H9 (cell line): ENCODE measurements at regions not wholly inside any gene's neighbourhood (a gene's known extent, or its start where the extent isn't known, plus 50 kb on each side); places are given as distances from the start of the nearest gene placed in this dataset.

Experiments
- DNase-seq: peaks from one replicate; pipeline ENCODE4 v3.0.0-alpha.2; 2017
- H2AFZ ChIP-seq: one replicate; pipeline ENCODE4 v1.6.1; 2013; ENCODE audit warnings: mild to moderate bottlenecking, low read length, control low read depth, moderate library complexity
- H2AK5ac ChIP-seq: 2 replicates; pipeline ENCODE4 v1.6.1; 2013; ENCODE audit warnings: low read length, control low read depth, mixed read lengths; ENCODE audit not compliant: insufficient read length
- H2BK120ac ChIP-seq: one replicate; pipeline ENCODE4 v1.6.1; 2013; ENCODE audit warnings: low read depth, mild to moderate bottlenecking, low read length, control low read depth, inconsistent platforms; ENCODE audit not compliant: poor library complexity, severe bottlenecking
- H2BK12ac ChIP-seq: 2 replicates; pipeline ENCODE4 v1.6.1; 2013; ENCODE audit warnings: low read length, control low read depth, mixed read lengths, low read depth; ENCODE audit not compliant: insufficient read length
- H2BK15ac ChIP-seq: 2 replicates; pipeline ENCODE4 v1.6.1; 2013; ENCODE audit warnings: low read depth, low read length, control low read depth
- H2BK20ac ChIP-seq: one replicate; pipeline ENCODE4 v1.6.1; 2013; ENCODE audit warnings: low read depth, mild to moderate bottlenecking, low read length, control low read depth, inconsistent platforms; ENCODE audit not compliant: poor library complexity, severe bottlenecking
- H2BK5ac ChIP-seq: 2 replicates; pipeline ENCODE4 v1.6.1; 2013; ENCODE audit warnings: low read length, control low read depth, mixed read lengths; ENCODE audit not compliant: insufficient read length
- H3K14ac ChIP-seq: 2 replicates; pipeline ENCODE4 v1.6.1; 2013; ENCODE audit warnings: low read length, control low read depth; ENCODE audit not compliant: insufficient read depth
- H3K18ac ChIP-seq: 2 replicates; pipeline ENCODE4 v1.6.1; 2013; ENCODE audit warnings: low read depth, mild to moderate bottlenecking, mixed read lengths, low read length, control low read depth; ENCODE audit not compliant: insufficient read length
- H3K23ac ChIP-seq: 2 replicates; pipeline ENCODE4 v1.6.1; 2013; ENCODE audit warnings: low read length, control low read depth, mixed read lengths, low read depth; ENCODE audit not compliant: insufficient read length
- H3K23me2 ChIP-seq: 2 replicates; pipeline ENCODE4 v1.6.1; 2013; ENCODE audit warnings: low read depth, mild to moderate bottlenecking, mixed read lengths, low read length, control low read depth; ENCODE audit not compliant: insufficient read length, poor library complexity, severe bottlenecking
- H3K27ac ChIP-seq: 2 replicates; pipeline ENCODE4 v1.5.1; 2013; ENCODE audit warnings: low read length, control low read depth, mixed read lengths, low read depth; ENCODE audit not compliant: insufficient read length
- H3K27me3 ChIP-seq: 2 replicates; pipeline ENCODE4 v1.6.1; 2013; ENCODE audit warnings: low read length, control low read depth, inconsistent platforms; ENCODE audit not compliant: insufficient read depth
- H3K4ac ChIP-seq: 2 replicates; pipeline ENCODE4 v1.6.1; 2013; ENCODE audit warnings: low read depth, mild to moderate bottlenecking, control low read depth, inconsistent platforms, low read length, moderate library complexity
- H3K4me1 ChIP-seq: 2 replicates; pipeline ENCODE4 v1.6.1; 2013; ENCODE audit warnings: low read length, control low read depth, inconsistent platforms; ENCODE audit not compliant: insufficient read depth
- H3K4me2 ChIP-seq: 2 replicates; pipeline ENCODE4 v1.6.1; 2013; ENCODE audit warnings: low read length, control low read depth, mixed read lengths; ENCODE audit not compliant: insufficient read length, insufficient read depth
- H3K56ac ChIP-seq: 2 replicates; pipeline ENCODE4 v1.6.1; 2013; ENCODE audit warnings: low read depth, mild to moderate bottlenecking, mixed read lengths, low read length, control low read depth; ENCODE audit not compliant: insufficient read length
- H3K79me1 ChIP-seq: 2 replicates; pipeline ENCODE4 v1.6.1; 2013; ENCODE audit warnings: low read depth, mild to moderate bottlenecking, moderate library complexity, low read length, control low read depth, inconsistent platforms; ENCODE audit not compliant: insufficient read depth, poor library complexity, severe bottlenecking
- H3K79me2 ChIP-seq: 2 replicates; pipeline ENCODE4 v1.6.1; 2013; ENCODE audit warnings: low read length, control low read depth, inconsistent platforms; ENCODE audit not compliant: insufficient read depth
- H3K9ac ChIP-seq: 2 replicates; pipeline ENCODE4 v1.6.1; 2013; ENCODE audit warnings: low read length, control low read depth, mixed read lengths; ENCODE audit not compliant: insufficient read length; ENCODE audit errors: extremely low read depth
- H3K9me3 ChIP-seq: one replicate; pipeline ENCODE4 v1.6.1; 2013; ENCODE audit warnings: low read depth, low read length, inconsistent platforms; ENCODE audit not compliant: control insufficient read depth
- H3T11ph ChIP-seq: one replicate; pipeline ENCODE4 v1.6.1; 2013; ENCODE audit warnings: mild to moderate bottlenecking, low read length, control low read depth, inconsistent platforms
- H4K20me1 ChIP-seq: one replicate; pipeline ENCODE4 v1.6.1; 2013; ENCODE audit not compliant: control insufficient read depth, insufficient read length, insufficient read depth
- H4K5ac ChIP-seq: 2 replicates; pipeline ENCODE4 v1.6.1; 2013; ENCODE audit warnings: low read depth, mild to moderate bottlenecking, mixed read lengths, low read length, control low read depth; ENCODE audit not compliant: insufficient read length
- H4K8ac ChIP-seq: replicated peaks from 2 replicates; pipeline ENCODE4 v1.6.1; 2013; ENCODE audit warnings: low read length, control low read depth, mixed read lengths, low read depth; ENCODE audit not compliant: insufficient read length
- H4K91ac ChIP-seq: 2 replicates; pipeline ENCODE4 v1.6.1; 2013; ENCODE audit warnings: low read depth, mild to moderate bottlenecking, moderate library complexity, mixed read lengths, low read length, control low read depth; ENCODE audit not compliant: insufficient read length
- H3K27ac Mint-ChIP-seq, 3 experiments: 2 replicates in 2 of 3; 3 replicates in 1 of 3; pipeline ENCODE4 v1.8.0; 2020 to 2021; ENCODE audit warnings: mixed read lengths in 3 of 3, mild to moderate bottlenecking in 1 of 3, moderate library complexity in 1 of 3
- H3K27me3 Mint-ChIP-seq: 2 replicates; pipeline ENCODE4 v1.8.0; 2021; ENCODE audit warnings: low read depth, mild to moderate bottlenecking, moderate library complexity, mixed read lengths
- H3K36me3 Mint-ChIP-seq, 3 experiments: 2 replicates in 2 of 3; 3 replicates in 1 of 3; pipeline ENCODE4 v1.8.0; 2020 to 2021; ENCODE audit warnings: low read depth in 3 of 3, mixed read lengths in 3 of 3; ENCODE audit not compliant: insufficient read depth in 1 of 3
- H3K4me1 Mint-ChIP-seq, 2 experiments: 2 replicates each; pipeline ENCODE4 v1.8.0; 2020; ENCODE audit warnings: mixed read lengths in 2 of 2
- H3K4me3 Mint-ChIP-seq, 2 experiments: 2 replicates in 1 of 2; 3 replicates in 1 of 2; pipeline ENCODE4 v1.8.0; 2020 to 2021; ENCODE audit warnings: mild to moderate bottlenecking in 2 of 2, mixed read lengths in 2 of 2, moderate library complexity in 1 of 2
- H3K9me3 Mint-ChIP-seq, 2 experiments: 2 replicates in 1 of 2; 3 replicates in 1 of 2; pipeline ENCODE4 v1.8.0; 2020; ENCODE audit warnings: mild to moderate bottlenecking in 2 of 2, mixed read lengths in 2 of 2, moderate library complexity in 1 of 2
- CTCF ChIP-seq: fragments of 200-600 bp; sonication (generic); conservative IDR thresholded peaks from 3 replicates; pipeline ENCODE4 v1.8.0; 2021; ENCODE audit warnings: antibody characterized with exemption, mild to moderate bottlenecking
- WGBS: extraction: QIAGEN DNeasy Blood & Tissue Kit; methylation state at CpG from one replicate; pipeline ENCODE4 v1.1.7; 2013; ENCODE audit warnings: missing lambda C conversion rate, low lambda C conversion rate, mixed read lengths; ENCODE audit not compliant: insufficient read length; ENCODE audit errors: extremely low coverage; 5-methylcytosine and 5-hydroxymethylcytosine counted together

- no CpG with 5 or more reads among the region's 8 CpGs for WGBS
- H3K27ac Mint-ChIP-seq = no peak overlapping the region
- Histone ChIP-seq H3K27me3 (no peaks in the 10 kb centered on the region), H2AFZ (no peak overlapping the region), H3T11ph (no peak overlapping the region), H3K79me1 (no peaks in the 10 kb centered on the region), H3K23me2 (no peaks in the 10 kb centered on the region), H4K8ac (no peak overlapping the region), H2AK5ac (no peak overlapping the region), H2BK20ac (no peak overlapping the region), H2BK120ac (no peak overlapping the region), H3K79me2 (no peaks in the 10 kb centered on the region), H4K20me1 (no peaks in the 10 kb centered on the region), H3K4ac (no peak overlapping the region), H3K9ac (no peak overlapping the region), H3K18ac (no peak overlapping the region), H3K4me1 (no peaks in the 10 kb centered on the region), H2BK12ac (no peak overlapping the region), H4K5ac (no peak overlapping the region), H3K9me3 (no peaks in the 10 kb centered on the region), H3K27ac (no peak overlapping the region), H2BK15ac (no peak overlapping the region), H2BK5ac (no peak overlapping the region), H3K14ac (no peak overlapping the region), H3K23ac (no peak overlapping the region), H3K56ac (no peak overlapping the region), H4K91ac (no peak overlapping the region), H3K4me2 (no peak overlapping the region)
- H3K4me1 Mint-ChIP-seq = peaks cover 2% of the 10 kb centered on the region in 2 experiments; a peak in 1 of 4 replicates
- no peaks in the 10 kb centered on the region; a peak in 1 of 5 replicates for H3K9me3 Mint-ChIP-seq
- no peak for TF ChIP-seq CTCF
- H3K4me3 Mint-ChIP-seq = no peak overlapping the region
- DNase-seq = no peak
- H3K27me3 Mint-ChIP-seq = no peaks in the 10 kb centered on the region
- no peaks in the 10 kb centered on the region for H3K36me3 Mint-ChIP-seq
Measured at GRCh38 chr14:85380881-85381280, 149.1 kb upstream of the FLRT2 start.
